GM12874 (cell line): ENCODE measurements at regions not wholly inside any gene's neighbourhood (a gene's known extent, or its start where the extent isn't known, plus 50 kb on each side); places are given as distances from the start of the nearest gene placed in this dataset.

ENCODE experiments used
- TF ChIP-seq, protein P1 (sequence below): IDR thresholded peaks from 2 replicates; pipeline ENCODE4 v1.5.1; 2011; ENCODE audit warnings: low read depth, mild to moderate bottlenecking, control low read depth, low read length, moderate library complexity; ENCODE audit not compliant: insufficient read depth

DNA sequence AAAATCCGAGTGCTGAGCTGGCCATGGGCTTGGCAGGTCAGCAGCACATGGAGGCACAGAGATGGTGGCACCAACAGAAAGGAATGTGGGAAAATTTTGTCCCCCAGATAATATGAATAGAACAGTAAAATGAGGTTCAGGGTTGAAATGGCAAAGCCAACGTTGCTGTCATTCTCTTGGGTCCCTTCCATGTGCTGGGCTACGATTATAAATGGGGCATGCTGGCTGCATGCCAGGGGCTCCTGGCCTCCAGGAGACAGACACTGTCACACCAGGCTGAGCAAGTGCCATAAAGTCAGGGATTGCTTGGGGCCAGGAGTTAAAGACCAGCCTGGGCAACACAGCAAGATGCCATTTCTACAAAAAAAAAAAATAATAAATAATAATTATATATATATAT lies 77.1 kb downstream of the TOMM20 start:
- TF ChIP-seq, protein P1, sequence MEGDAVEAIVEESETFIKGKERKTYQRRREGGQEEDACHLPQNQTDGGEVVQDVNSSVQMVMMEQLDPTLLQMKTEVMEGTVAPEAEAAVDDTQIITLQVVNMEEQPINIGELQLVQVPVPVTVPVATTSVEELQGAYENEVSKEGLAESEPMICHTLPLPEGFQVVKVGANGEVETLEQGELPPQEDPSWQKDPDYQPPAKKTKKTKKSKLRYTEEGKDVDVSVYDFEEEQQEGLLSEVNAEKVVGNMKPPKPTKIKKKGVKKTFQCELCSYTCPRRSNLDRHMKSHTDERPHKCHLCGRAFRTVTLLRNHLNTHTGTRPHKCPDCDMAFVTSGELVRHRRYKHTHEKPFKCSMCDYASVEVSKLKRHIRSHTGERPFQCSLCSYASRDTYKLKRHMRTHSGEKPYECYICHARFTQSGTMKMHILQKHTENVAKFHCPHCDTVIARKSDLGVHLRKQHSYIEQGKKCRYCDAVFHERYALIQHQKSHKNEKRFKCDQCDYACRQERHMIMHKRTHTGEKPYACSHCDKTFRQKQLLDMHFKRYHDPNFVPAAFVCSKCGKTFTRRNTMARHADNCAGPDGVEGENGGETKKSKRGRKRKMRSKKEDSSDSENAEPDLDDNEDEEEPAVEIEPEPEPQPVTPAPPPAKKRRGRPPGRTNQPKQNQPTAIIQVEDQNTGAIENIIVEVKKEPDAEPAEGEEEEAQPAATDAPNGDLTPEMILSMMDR: no peak

DNA sequence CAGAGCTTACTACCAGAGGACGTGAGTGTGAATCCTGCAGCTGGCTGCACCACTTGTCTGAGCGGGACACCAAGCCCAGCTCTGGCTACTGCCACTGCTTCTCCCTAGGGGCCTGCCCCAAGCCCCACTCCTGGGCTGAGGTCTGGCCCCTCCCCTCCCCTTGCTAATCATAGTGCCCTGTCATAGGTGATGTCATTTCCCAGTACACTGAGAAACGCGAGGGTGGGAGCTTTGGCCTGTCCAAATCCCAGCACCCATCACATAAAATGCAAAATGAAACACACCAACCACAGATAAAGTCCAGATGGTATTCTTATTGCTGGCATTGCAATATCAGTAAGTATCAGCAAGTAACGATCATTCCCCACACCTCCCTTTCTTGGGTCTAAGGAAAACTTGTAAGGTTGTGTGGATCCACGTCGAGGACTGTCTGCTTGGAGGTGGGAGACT lies 77.7 kb downstream of the TOMM20 start:
- TF ChIP-seq, protein P1: no peak

- TF ChIP-seq, protein P1: no peak
These were observed 79.4 kb downstream of the TOMM20 start for GRCh38 chr1:235049217-235049616.

DNA sequence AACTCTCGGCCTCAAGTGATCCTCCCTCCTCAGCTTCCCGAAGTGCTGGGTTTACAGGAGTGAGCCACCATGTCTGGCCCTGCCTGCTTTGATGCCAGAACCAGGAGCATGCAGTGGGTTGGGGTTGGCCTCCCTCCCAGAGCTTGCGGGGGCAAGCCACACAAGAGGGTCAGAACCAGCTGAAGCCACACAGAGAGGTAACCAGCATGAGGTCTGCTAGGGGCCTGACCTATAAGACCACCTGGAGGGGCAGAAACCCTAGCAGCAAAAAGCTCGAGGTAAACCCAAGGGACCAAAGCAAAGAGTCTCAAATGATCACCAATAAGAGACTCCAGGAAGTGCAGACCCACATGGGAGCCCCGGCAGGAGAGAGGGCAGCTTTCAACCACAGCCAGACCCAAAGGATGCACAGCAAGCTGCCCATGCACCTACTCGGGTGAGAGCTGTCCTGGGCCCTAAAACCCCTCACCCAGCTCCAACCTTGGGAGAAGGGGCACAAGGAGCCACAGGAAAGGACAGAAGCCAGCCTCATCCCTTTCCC lies 81.2 kb downstream of the TOMM20 start:
- TF ChIP-seq, protein P1: no peak

DNA sequence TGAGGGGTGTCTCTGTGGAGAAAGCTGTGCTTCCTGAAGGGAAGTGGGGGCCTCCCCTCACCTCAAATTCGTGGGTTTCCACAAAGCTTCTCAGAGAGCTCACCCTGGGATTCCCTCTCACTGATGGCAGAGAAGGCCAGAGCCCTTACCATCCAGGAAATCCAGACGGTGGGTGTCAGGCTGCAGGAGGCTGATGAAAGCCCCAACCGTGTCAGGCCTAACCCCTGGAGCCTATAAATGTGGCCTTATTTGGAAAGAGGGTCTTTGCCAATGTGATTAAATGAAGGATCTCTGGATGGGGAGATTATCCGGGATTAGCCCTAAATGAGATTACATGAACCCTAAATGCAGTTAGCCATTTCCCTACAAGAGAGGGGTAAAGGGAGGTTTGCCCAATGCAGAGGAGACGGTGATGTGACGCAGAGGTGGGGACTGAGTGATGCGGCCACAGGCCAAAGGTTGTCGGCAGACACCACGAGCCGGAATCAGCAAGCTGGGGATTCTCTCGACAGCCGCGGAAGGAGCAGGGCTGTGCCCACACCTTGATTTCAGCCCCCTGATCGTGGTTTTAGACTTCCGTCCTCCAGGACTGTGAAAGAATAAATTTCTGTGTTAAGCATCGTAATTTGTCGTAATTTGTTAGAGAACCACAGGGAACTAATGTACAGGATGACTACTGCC lies 82.6 kb downstream of the TOMM20 start:
- TF ChIP-seq, protein P1: no peak

DNA sequence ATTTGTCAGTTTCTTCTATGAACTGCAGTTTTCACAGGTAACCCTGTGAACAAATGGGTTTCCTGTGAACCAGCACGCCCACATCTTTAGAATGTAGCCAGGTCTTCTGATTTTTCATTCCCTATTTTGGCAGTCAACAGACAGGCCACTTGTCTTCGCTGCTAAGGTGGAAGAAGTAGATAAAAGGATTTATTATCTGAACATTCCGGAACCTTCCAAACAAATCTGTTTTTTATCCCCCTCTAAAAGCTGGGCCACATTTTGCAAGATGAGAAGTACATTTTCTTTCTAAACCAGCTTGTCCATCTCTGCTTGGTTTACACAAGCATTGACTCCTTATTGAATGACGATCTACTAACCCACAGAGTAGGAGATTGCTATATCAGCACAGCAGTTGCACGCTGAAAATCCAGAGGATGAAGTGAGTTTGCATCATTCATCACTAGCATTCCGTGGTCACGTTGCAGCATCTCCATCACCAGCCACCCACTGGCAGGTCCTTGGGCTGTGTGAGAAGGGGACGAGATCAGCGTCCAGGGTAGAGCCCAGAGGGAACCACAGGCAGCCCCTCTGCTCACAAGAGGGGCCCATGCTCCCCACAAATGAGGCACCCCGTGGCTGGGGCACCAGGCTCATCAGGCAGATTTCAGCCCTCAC lies 83.5 kb downstream of the TOMM20 start:
- TF ChIP-seq, protein P1: no peak

- TF ChIP-seq, protein P1: no peak
These were observed 85.4 kb downstream of the TOMM20 start for GRCh38 chr1:235043234-235043633.
